ENCODE measurements at regions not wholly inside any gene's neighbourhood (a gene's known extent, or its start where the extent isn't known, plus 50 kb on each side); places are given as distances from the start of the nearest gene placed in this dataset.

DNA sequence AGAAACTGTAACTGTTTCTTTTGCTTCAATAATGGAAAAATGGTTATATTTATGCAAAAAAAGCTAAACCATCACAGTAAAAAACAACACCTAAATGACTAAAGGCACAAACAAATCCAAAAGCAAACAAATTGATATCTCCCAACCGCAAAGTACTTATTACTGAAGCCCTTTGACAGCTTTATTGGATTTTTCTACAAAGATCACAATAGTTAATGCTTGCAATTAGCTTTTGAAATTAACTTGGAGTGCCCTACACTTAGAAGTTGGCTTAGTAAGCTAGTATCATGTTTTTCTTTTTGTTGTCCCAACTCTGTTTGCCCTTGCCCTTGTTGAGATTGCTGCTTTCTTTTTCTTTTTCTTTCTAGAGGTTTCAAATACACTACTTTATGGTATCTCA is 257.5 kb downstream of the INHBA start:
- no peak for DNase-seq (ENCODE audit: low read depth in 1 of 2, low spot score in 2 of 2)
- Histone ChIP-seq H2BK12ac (ENCODE audit: low read depth, low read length) (no peak overlapping the region), H3K4me1 (replicated peaks in 1 of 4; ENCODE audit: control insufficient read depth in 3 of 4, insufficient read depth in 4 of 4, low read length in 3 of 4) (peaks cover 0 to 4% (median 3%) of the 10 kb centered on the region in 4 experiments; a peak in 4 of 7 replicates), H4K20me1 (replicated peaks in 1 of 2; ENCODE audit: control insufficient read depth in 1 of 2, insufficient read depth in 2 of 2, low read length in 2 of 2) (no peaks in the 10 kb centered on the region), H3K23ac (ENCODE audit: insufficient read length) (no peak overlapping the region), H2AK5ac (ENCODE audit: low read depth, low read length) (no peak overlapping the region), H2AFZ (ENCODE audit: low read length) (no peak overlapping the region), H2BK20ac (ENCODE audit: low read length) (no peak overlapping the region), H4K8ac (ENCODE audit: extremely low read depth, insufficient read depth, low read length) (no peak overlapping the region), H3K36me3 (ENCODE audit: control insufficient read depth in 2 of 4, insufficient read depth in 4 of 4, low read length in 3 of 4) (no peaks in the 10 kb centered on the region), H2BK5ac (ENCODE audit: low read depth, low read length) (no peak overlapping the region), H3K4ac (replicated peaks; ENCODE audit: insufficient read length, low read depth, low read length) (no peak overlapping the region), H3K79me1 (ENCODE audit: low read depth, low read length) (no peaks in the 10 kb centered on the region), H2BK120ac (replicated peaks; ENCODE audit: low read depth, low read length) (no peak overlapping the region), H4K91ac (replicated peaks; ENCODE audit: insufficient read length, low read length) (no peak overlapping the region), H3K27me3 (replicated peaks in 1 of 4; ENCODE audit: control insufficient read depth in 3 of 4, extremely low read depth in 1 of 4, insufficient read depth in 3 of 4, low read length in 3 of 4) (no peaks in the 10 kb centered on the region), H2BK15ac (ENCODE audit: low read length) (no peak overlapping the region), H3K27ac (ENCODE audit: low read depth, low read length) (no peak overlapping the region), H3K4me3 (ENCODE audit: extremely low read depth in 1 of 4, insufficient read depth in 2 of 4, low read depth in 3 of 4, low read length in 4 of 4) (no peak overlapping the region), H3K56ac (replicated peaks; ENCODE audit: insufficient read length, low read depth, low read length) (no peak overlapping the region), H4K5ac (ENCODE audit: insufficient read length, low read depth, low read length) (no peak overlapping the region), H3K23me2 (ENCODE audit: low read depth, low read length) (no peaks in the 10 kb centered on the region), H3K18ac (ENCODE audit: extremely low read depth, low read length) (no peak overlapping the region), H3K79me2 (ENCODE audit: control insufficient read depth in 1 of 2, insufficient read depth in 2 of 2, low read length in 2 of 2) (no peaks in the 10 kb centered on the region), H3K4me2 (ENCODE audit: insufficient read depth in 1 of 2, low read depth in 2 of 2, low read length in 2 of 2) (no peak overlapping the region), H3K9ac (replicated peaks in 1 of 4; ENCODE audit: extremely low read depth in 1 of 4, low read depth in 3 of 4, low read length in 3 of 4) (no peak overlapping the region), H3K9me3 (ENCODE audit: insufficient read depth in 2 of 2, low read depth in 1 of 2, low read length in 1 of 2) (no peaks in the 10 kb centered on the region), H3K14ac (ENCODE audit: insufficient read length) (no peak overlapping the region)
- FAIRE-seq = no peak
- WGBS, 2 experiments (ENCODE audit: extremely low coverage in 1 of 2, insufficient coverage in 1 of 2, insufficient read length in 1 of 2, insufficient replicate concordance in 2 of 2, low coverage in 1 of 2, low lambda C conversion rate in 2 of 2, missing lambda C conversion rate in 1 of 2) = 87% methylated on average over 1 of the region's 1 CpG; no CpG with 5 or more reads in 1 of the 2 experiments
- POLR2A ChIA-PET (ENCODE audit: partially characterized antibody) = no interaction called here
- CTCF ChIA-PET (ENCODE audit: partially characterized antibody) = no interaction called here
- TF ChIP-seq SAP30 (IDR thresholded peaks at IDR 0.05; ENCODE audit: insufficient read depth, insufficient replicate concordance, low read length) (no peak), JUN (IDR thresholded peaks at IDR 0.05; ENCODE audit: low read depth, low read length) (no peak), GTF2F1 (IDR thresholded peaks at IDR 0.05; ENCODE audit: borderline replicate concordance, low read depth, low read length) (no peak), GABPA (IDR thresholded peaks at IDR 0.05; ENCODE audit: borderline replicate concordance, insufficient read depth, low read length) (no peak), CBX8 (IDR thresholded peaks at IDR 0.05; ENCODE audit: borderline replicate concordance, low read depth, low read length) (no peak), SUZ12 (IDR thresholded peaks at IDR 0.05; ENCODE audit: low read length) (no peak), SP2 (IDR thresholded peaks at IDR 0.05; ENCODE audit: low read length) (no peak), BACH1 (IDR thresholded peaks at IDR 0.05; ENCODE audit: low read length) (no peak), TAF1 (IDR thresholded peaks at IDR 0.05; ENCODE audit: low read depth, low read length) (no peak), RNF2 (IDR thresholded peaks at IDR 0.05; ENCODE audit: borderline replicate concordance, low read depth, low read length, missing control alignments, poor library complexity, severe bottlenecking) (no peak), CHD1 (IDR thresholded peaks at IDR 0.05; ENCODE audit: low read depth, low read length) (no peak)
- TF ChIP-seq, protein P1, sequence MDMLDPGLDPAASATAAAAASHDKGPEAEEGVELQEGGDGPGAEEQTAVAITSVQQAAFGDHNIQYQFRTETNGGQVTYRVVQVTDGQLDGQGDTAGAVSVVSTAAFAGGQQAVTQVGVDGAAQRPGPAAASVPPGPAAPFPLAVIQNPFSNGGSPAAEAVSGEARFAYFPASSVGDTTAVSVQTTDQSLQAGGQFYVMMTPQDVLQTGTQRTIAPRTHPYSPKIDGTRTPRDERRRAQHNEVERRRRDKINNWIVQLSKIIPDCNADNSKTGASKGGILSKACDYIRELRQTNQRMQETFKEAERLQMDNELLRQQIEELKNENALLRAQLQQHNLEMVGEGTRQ (IDR thresholded peaks at IDR 0.05; ENCODE audit: low read length) = no peak
- TF ChIP-seq, protein P2, sequence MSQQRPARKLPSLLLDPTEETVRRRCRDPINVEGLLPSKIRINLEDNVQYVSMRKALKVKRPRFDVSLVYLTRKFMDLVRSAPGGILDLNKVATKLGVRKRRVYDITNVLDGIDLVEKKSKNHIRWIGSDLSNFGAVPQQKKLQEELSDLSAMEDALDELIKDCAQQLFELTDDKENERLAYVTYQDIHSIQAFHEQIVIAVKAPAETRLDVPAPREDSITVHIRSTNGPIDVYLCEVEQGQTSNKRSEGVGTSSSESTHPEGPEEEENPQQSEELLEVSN (IDR thresholded peaks at IDR 0.05) = no peak
